ENCODE measurements at regions not wholly inside any gene's neighbourhood (a gene's known extent, or its start where the extent isn't known, plus 50 kb on each side); places are given as distances from the start of the nearest gene placed in this dataset.
"Not testable (repeated sequence)": the region's sequence is repeated elsewhere in the genome, so short reads cannot be mapped to it uniquely, and the experiment has no call there.

GRCh38 chr19:20279516-20279915 is 112.5 kb downstream of the ZNF486 start:
- H3K27ac ChIP-seq = no peak overlapping the region
- no peak for TF ChIP-seq CTCF (conservative IDR thresholded peaks at IDR 0.05; ENCODE audit: low read depth)
- CTCF ChIA-PET = no interaction called here
- POLR2A ChIA-PET (ENCODE audit: low non-redundant PET) = no interaction called here
- no peak for DNase-seq (ENCODE audit: low spot score)

- no peak for DNase-seq (ENCODE audit: low spot score)
- TF ChIP-seq CTCF (conservative IDR thresholded peaks at IDR 0.05; ENCODE audit: low read depth) = no peak
- ChIA-PET CTCF (interaction anchor here (0.7 kb wide), 1 partner anchor 52 kb away, joined by 3 read pairs; no protein-coding TSS in a partner anchor), POLR2A (ENCODE audit: low non-redundant PET) (no interaction called here)
- no peak overlapping the region for H3K27ac ChIP-seq
These were observed 111.3 kb downstream of the ZNF486 start for GRCh38 chr19:20278342-20278741.

GRCh38 chr19:20276732-20277082 is 109.7 kb downstream of the ZNF486 start:
- POLR2A ChIA-PET (ENCODE audit: low non-redundant PET); DNase-seq (ENCODE audit: low spot score); H3K27ac ChIP-seq; CTCF ChIA-PET: not testable (repeated sequence)

GRCh38 chr19:20276011-20276731 is 109.2 kb downstream of the ZNF486 start:
- POLR2A ChIA-PET (ENCODE audit: low non-redundant PET) = no interaction called here
- H3K27ac ChIP-seq = no peak overlapping the region
- no peak for DNase-seq (ENCODE audit: low spot score)
- CTCF ChIA-PET = no interaction called here
- TF ChIP-seq CTCF (conservative IDR thresholded peaks at IDR 0.05; ENCODE audit: low read depth) = no peak

- no peak for TF ChIP-seq CTCF (conservative IDR thresholded peaks at IDR 0.05; ENCODE audit: low read depth)
- H3K27ac ChIP-seq = no peak overlapping the region
- POLR2A ChIA-PET (ENCODE audit: low non-redundant PET) = no interaction called here
- DNase-seq (ENCODE audit: low spot score) = no peak
- CTCF ChIA-PET = no interaction called here
These were observed 107.0 kb downstream of the ZNF486 start for GRCh38 chr19:20273951-20274570.

- ChIA-PET POLR2A (ENCODE audit: low non-redundant PET) (no interaction called here), CTCF (no interaction called here)
- TF ChIP-seq CTCF (conservative IDR thresholded peaks at IDR 0.05; ENCODE audit: low read depth) = no peak
- no peak overlapping the region for H3K27ac ChIP-seq
- DNase-seq (ENCODE audit: low spot score) = no peak
These were observed 106.4 kb downstream of the ZNF486 start for GRCh38 chr19:20273376-20273775.

- CTCF ChIA-PET; DNase-seq (ENCODE audit: low spot score); H3K27ac ChIP-seq: not testable (repeated sequence)
- POLR2A ChIA-PET (ENCODE audit: low non-redundant PET) = interaction anchor here (0.7 kb wide), 1 partner anchor 1631 kb away, joined by 3 read pairs; no protein-coding TSS in a partner anchor
These were observed 105.6 kb downstream of the ZNF486 start for GRCh38 chr19:20272627-20273010.

GRCh38 chr19:20271927-20272626 is 105.1 kb downstream of the ZNF486 start:
- POLR2A ChIA-PET (ENCODE audit: low non-redundant PET) = interaction anchor here (0.7 kb wide), 1 partner anchor 1631 kb away, joined by 3 read pairs; no protein-coding TSS in a partner anchor
- CTCF ChIA-PET; H3K27ac ChIP-seq; DNase-seq (ENCODE audit: low spot score): not testable (repeated sequence)

All from RWPE1 (cell line).